GM12875 (cell line): ENCODE measurements at regions not wholly inside any gene's neighbourhood (a gene's known extent, or its start where the extent isn't known, plus 50 kb on each side); places are given as distances from the start of the nearest gene placed in this dataset.
"Not testable (repeated sequence)": the region's sequence is repeated elsewhere in the genome, so short reads cannot be mapped to it uniquely, and the experiment has no call there.

Source experiments
- H3K4me3 ChIP-seq: one replicate; pipeline ENCODE4 v1.5.1; 2011; ENCODE audit warnings: low read depth, low read length, control low read depth
- CTCF ChIP-seq: IDR thresholded peaks from 2 replicates; pipeline ENCODE4 v1.5.1; 2011; ENCODE audit warnings: low read depth, mild to moderate bottlenecking, control low read depth, inconsistent platforms, low read length, moderate library complexity, borderline replicate concordance; ENCODE audit not compliant: insufficient read depth

DNA sequence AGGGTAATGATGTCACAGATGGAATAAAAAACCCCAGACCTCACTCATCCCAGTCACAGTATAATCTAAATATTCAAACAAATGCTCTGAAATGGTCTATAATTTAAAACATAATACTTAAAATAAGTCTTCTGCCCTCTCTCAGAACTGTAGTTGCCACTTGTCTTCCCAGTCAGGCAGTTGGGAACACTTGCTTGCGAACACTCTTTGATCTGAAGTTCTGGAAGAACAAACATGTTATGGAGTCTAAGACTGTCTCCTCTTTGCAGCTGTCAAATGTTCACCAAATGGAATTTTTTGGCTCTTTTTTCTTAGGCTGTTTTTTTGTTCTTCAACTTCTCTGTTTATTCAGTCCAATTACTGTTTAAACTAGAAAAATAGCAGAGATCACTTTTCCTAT, 711.1 kb upstream of the GOLIM4 start:
- no peak for TF ChIP-seq CTCF
- no peak overlapping the region for H3K4me3 ChIP-seq

DNA sequence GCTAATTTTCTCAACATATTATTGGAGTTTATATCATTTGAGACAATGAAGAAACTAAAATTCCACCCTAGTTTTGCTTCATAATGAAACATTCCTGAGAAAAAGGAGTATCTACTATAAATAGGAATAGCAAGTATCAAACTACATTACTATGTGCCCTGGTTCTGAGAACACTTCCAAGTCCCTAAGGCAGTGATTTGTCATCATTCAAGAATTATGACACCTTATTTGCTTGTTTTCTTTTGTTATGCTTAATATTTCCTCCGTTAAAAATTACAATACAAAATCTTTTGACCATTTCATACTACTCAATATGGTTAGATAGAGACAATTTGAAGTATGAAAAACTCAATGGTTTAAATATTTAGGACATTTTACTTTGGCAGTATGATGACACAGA, 707.8 kb upstream of the GOLIM4 start:
- no peak overlapping the region for H3K4me3 ChIP-seq
- TF ChIP-seq CTCF: no peak

DNA sequence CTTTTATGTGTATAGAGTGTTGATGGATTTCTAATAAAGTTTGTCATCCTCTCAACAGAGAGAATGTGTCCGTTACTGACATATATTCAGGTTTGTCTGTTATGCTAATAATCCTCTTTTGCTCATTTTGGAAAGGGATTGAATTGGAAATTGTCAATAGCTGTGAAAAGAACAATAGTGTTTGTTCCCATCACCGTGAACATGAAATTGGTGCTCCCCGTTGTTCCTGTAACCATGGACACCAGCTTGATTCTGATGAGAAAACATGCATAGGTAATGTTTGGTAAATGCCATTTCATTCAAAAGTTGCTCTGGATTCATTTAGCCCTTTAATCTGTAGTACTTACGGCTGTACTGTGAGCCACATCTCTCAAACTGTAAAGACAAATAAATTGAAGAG, 707.0 kb upstream of the GOLIM4 start:
- TF ChIP-seq CTCF: no peak
- no peak overlapping the region for H3K4me3 ChIP-seq

DNA sequence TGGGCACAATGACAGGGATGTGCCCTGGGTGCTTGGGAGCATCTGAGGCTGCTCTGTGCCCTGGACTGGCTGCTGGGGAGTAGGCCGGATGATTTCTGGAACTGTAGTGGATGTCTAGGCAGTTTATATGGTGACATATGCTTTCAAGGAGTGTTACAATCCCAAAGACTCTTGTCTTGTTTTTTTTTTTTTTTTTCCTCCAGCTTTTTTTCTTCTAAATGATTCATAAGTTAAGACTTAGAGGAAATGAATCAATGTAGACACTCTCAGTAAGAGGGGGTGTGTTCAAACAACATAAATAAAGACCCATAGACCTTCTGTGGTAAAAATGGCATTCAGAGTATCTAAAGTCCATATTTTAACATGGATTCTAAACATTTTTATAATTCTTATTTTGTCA, 706.1 kb upstream of the GOLIM4 start:
- no peak for TF ChIP-seq CTCF
- H3K4me3 ChIP-seq: no peak overlapping the region

GRCh38 chr3:168796339-168796738, 700.6 kb upstream of the GOLIM4 start:
- no peak overlapping the region for H3K4me3 ChIP-seq
- no peak for TF ChIP-seq CTCF

DNA sequence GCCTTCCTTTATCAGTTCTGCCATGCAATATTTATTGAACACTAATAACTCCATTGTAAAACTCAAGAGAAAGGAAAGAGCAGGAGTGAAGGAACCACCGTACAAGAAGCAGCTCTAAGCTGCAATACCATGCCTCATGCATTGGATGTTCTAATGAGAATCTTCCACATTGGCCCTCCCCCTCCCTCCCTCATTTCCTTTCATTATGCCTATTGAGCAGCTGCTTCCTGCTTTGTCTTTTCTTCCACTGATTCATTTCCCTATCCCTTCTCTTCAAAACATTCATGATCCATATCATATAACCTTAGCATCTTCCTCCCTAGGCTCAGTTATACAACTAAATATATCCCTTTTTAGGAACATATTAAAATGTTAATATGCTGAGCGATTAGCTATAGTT, 698.7 kb upstream of the GOLIM4 start:
- no peak overlapping the region for H3K4me3 ChIP-seq
- no peak for TF ChIP-seq CTCF

DNA sequence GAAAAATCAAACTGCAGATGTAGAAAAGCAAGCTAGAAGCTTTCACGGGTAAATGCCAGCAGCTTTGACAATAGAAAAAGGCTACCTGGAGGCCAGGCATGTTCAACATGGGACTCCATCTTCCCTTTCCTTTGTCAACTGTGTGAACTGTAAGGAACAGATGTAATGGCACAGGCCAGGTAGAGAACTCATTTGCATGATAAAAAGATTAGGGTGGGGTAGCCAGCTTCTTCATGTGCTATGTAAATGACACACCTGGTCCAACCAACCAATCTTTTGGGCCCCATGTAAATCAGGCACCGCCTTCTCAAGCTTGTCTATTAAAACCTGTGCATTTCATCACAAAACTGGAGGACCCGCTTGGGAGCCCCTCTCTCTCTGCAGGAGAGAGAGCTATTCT, 686.5 kb upstream of the GOLIM4 start:
- no peak for TF ChIP-seq CTCF
- no peak overlapping the region for H3K4me3 ChIP-seq

DNA sequence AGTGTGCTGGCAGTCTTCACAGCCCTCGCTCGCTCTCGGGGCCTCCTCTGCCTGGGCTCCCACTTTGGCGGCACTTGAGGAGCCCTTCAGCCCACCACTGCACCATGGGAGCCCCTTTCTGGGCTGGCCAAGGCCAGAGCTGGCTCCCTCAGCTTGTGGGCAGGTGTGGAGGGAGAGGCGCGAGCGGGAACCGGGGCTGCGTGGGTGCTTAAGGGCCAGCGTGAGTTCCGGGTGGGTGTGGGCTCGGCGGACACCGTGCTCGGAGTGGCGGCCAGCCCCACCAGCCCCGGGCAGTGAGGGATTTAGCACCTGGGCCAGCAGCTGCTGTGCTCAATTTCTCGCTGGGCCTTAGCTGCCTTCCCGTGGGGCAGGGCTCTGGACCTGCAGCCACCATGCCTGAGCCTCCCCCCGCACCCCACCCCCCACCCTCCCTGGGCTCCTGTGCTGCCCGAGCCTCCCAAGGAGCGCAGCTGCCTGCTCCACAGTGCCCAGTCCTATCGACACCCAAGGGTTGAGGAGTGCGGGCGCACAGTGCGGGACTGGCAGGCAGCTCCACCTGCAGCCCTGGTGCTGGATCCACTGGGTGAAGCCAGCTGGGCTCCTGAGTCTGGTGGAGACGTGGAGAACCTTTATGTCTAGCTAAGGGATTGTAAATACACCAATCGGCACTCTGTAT, 684.4 kb upstream of the GOLIM4 start:
- not testable (repeated sequence) for H3K4me3 ChIP-seq
